Chondrocyte (in vitro differentiated cells): ENCODE measurements at regions not wholly inside any gene's neighbourhood (a gene's known extent, or its start where the extent isn't known, plus 50 kb on each side); places are given as distances from the start of the nearest gene placed in this dataset.
A peak's percentile ranks its signal among the peaks of the same experiment; 100 is the strongest.

Experiments used
- DNase-seq: peaks from one replicate; pipeline ENCODE4 v3.0.0; 2021; ENCODE audit warnings: mixed read lengths, low spot score
- H3K27ac Mint-ChIP-seq: one replicate; pipeline ENCODE4 v1.8.0; 2021; ENCODE audit warnings: mild to moderate bottlenecking, moderate library complexity, mixed read lengths; ENCODE audit not compliant: unreplicated experiment
- H3K27me3 Mint-ChIP-seq: 2 replicates; pipeline ENCODE4 v1.8.0; 2021; ENCODE audit warnings: low read depth, mixed read lengths
- H3K36me3 Mint-ChIP-seq: 2 replicates; pipeline ENCODE4 v1.8.0; 2021; ENCODE audit warnings: low read depth, mixed read lengths
- H3K4me1 Mint-ChIP-seq: 2 replicates; pipeline ENCODE4 v1.8.0; 2021; ENCODE audit warnings: low read depth, mild to moderate bottlenecking, mixed read lengths
- H3K4me3 Mint-ChIP-seq: one replicate; pipeline ENCODE4 v1.8.0; 2021; ENCODE audit warnings: mild to moderate bottlenecking, moderate library complexity, mixed read lengths; ENCODE audit not compliant: unreplicated experiment
- H3K9me3 Mint-ChIP-seq: 2 replicates; pipeline ENCODE4 v1.8.0; 2021; ENCODE audit warnings: low read depth, mixed read lengths
- TF ChIP-seq, protein P1 (sequence below): fragments of 200-600 bp; sonication (generic); IDR thresholded peaks from 2 replicates; pipeline ENCODE4 v1.5.0; 2021; ENCODE audit warnings: antibody characterized with exemption, mild to moderate bottlenecking, moderate library complexity

DNA sequence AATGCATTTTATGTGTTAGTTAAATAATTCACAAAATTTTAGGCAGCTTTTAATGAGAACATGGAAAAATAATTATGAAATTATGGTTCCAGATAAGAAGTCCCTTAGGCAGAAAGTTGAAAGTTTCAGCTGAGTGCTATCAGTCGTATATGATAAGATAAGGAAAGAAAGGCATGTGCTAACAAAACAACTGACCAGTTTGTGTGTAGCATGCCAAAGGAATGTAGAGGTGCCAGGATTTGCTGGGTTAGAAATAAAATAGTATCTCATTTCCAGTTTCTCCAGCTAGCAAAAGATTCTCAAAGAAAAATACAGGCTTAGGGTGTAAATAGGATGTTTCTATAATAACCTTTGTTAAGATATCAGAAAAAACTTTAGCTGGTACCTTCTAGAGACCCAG is 1044.5 kb upstream of the CDH8 start:
- Mint-ChIP-seq H3K36me3 (no peaks in the 10 kb centered on the region), H3K27me3 (no peaks in the 10 kb centered on the region), H3K9me3 (peaks cover 19% of the 10 kb centered on the region), H3K27ac (no peak overlapping the region), H3K4me3 (no peak overlapping the region), H3K4me1 (no peaks in the 10 kb centered on the region)
- DNase-seq: no peak
- TF ChIP-seq, protein P1, sequence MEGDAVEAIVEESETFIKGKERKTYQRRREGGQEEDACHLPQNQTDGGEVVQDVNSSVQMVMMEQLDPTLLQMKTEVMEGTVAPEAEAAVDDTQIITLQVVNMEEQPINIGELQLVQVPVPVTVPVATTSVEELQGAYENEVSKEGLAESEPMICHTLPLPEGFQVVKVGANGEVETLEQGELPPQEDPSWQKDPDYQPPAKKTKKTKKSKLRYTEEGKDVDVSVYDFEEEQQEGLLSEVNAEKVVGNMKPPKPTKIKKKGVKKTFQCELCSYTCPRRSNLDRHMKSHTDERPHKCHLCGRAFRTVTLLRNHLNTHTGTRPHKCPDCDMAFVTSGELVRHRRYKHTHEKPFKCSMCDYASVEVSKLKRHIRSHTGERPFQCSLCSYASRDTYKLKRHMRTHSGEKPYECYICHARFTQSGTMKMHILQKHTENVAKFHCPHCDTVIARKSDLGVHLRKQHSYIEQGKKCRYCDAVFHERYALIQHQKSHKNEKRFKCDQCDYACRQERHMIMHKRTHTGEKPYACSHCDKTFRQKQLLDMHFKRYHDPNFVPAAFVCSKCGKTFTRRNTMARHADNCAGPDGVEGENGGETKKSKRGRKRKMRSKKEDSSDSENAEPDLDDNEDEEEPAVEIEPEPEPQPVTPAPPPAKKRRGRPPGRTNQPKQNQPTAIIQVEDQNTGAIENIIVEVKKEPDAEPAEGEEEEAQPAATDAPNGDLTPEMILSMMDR: no peak

DNA sequence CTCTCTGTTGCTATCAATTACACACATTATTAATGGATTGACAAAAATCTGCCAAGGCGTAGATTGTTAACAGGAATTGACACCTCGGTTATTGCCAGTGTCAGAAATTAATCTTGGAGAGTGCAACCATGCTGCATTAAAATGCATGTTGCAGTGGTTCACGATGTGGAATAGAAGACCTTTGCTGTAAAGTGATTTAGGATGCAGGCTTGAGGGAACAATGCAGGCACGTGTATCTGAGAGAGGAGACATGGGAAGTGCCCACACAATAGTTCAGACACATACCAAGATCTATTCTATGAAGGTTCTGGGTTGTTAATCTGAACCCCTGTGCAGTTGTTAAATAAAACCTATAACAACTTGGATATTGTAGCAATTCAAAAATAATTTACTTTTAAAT is 1032.8 kb upstream of the CDH8 start:
- no peaks in the 10 kb centered on the region for H3K36me3 Mint-ChIP-seq
- no peaks in the 10 kb centered on the region for H3K4me1 Mint-ChIP-seq
- no peaks in the 10 kb centered on the region for H3K27me3 Mint-ChIP-seq
- TF ChIP-seq, protein P1: no peak
- H3K4me3 Mint-ChIP-seq: no peak overlapping the region
- H3K9me3 Mint-ChIP-seq: peaks cover 10% of the 10 kb centered on the region
- DNase-seq: no peak
- H3K27ac Mint-ChIP-seq: no peak overlapping the region

DNA sequence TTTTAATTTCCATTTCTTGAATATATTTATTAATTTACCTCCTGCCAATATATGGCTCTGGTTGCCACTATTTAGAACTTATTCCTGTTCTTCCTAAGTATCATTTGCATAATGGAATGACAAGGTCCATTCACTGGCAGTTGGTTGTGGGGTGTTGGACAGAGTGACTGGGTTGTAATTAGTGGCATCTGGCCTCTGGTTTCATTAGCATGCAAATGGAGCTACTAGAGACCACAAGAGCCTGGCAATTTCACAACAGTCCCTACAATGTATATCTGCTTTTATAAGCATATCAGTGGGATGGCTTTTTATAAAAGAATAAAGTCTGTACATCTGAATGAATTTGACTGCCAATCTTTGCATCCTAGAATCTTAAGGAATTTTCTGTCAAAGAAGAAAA is 1030.9 kb upstream of the CDH8 start:
- TF ChIP-seq, protein P1: no peak
- Mint-ChIP-seq H3K27ac (no peak overlapping the region), H3K9me3 (peaks cover 7% of the 10 kb centered on the region), H3K27me3 (peaks cover 2% of the 10 kb centered on the region), H3K4me3 (no peak overlapping the region), H3K36me3 (no peaks in the 10 kb centered on the region), H3K4me1 (no peaks in the 10 kb centered on the region)
- DNase-seq: no peak

DNA sequence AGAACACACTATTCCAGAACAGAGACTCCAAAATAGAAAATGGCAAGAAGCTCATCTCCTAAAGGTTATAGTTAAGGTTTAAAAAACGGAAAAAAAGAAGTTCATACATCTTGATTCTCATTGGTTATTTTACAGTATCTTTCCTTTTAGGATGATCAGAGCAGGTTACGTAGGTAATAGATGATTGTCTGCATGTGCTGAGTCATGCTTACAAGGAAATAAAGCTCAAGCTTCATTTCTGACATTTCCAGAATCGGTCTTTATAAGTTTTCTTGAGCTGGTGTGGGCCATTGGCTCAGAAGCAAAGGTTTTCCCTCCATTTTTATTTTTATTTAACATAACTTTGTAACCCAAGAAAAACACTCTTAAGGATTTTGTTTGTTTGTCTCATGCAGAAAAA is 1030.3 kb upstream of the CDH8 start:
- Mint-ChIP-seq H3K27ac (no peak overlapping the region), H3K4me1 (no peaks in the 10 kb centered on the region), H3K9me3 (peaks cover 3% of the 10 kb centered on the region), H3K27me3 (peaks cover 2% of the 10 kb centered on the region), H3K36me3 (no peaks in the 10 kb centered on the region), H3K4me3 (no peak overlapping the region)
- TF ChIP-seq, protein P1: no peak
- no peak for DNase-seq

DNA sequence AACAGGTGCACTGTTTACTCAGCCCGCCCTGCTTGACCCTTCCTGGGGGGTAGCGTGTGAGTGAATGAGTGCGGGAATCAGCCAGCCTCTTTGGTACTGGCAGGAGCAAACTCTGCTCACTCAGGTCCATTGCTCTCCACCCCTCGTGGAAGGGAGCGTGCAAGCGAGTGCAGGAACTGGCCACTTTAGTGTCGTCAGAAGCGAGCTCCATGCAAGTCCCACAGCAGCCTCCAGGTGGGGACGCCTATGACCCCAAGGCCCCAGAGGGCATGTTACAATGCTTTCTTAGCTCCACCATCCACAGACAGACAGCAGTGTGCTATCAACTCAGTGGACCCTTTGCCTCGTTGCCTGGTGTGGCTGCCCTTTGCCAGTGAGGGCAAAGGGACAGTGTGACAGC is 1025.1 kb upstream of the CDH8 start:
- Mint-ChIP-seq H3K4me3 (no peak overlapping the region), H3K36me3 (no peaks in the 10 kb centered on the region), H3K4me1 (no peaks in the 10 kb centered on the region), H3K27me3 (peaks cover 2% of the 10 kb centered on the region), H3K9me3 (no peaks in the 10 kb centered on the region), H3K27ac (no peak overlapping the region)
- TF ChIP-seq, protein P1: no peak
- DNase-seq: peak; percentile 64
